SK-N-SH treated with all-trans-retinoic acid at 6 μM for 48 hours (cell line): ENCODE measurements at regions not wholly inside any gene's neighbourhood (a gene's known extent, or its start where the extent isn't known, plus 50 kb on each side); places are given as distances from the start of the nearest gene placed in this dataset.

Experiments used
- ATAC-seq: fragments of 200-7000 bp; cut with Tn5 transposase; 3 replicates; pipeline ENCODE4 v1.9.1; 2020; ENCODE audit warnings: mild to moderate bottlenecking, moderate library complexity
- CSDC2 ChIP-seq: fragments of 250-450 bp; sonication (Bioruptor Pico); IDR thresholded peaks from 2 replicates; pipeline ENCODE4 v1.5.0; 2020; ENCODE audit warnings: mild to moderate bottlenecking, moderate library complexity
- ESRRG ChIP-seq: fragments of 250-450 bp; sonication (Bioruptor Pico); IDR thresholded peaks from 2 replicates; pipeline ENCODE4 v1.6.1; 2021; ENCODE audit warnings: mild to moderate bottlenecking
- GLIS3 ChIP-seq: fragments of 250-450 bp; sonication (Bioruptor Pico); IDR thresholded peaks from 2 replicates; pipeline ENCODE4 v1.5.0; 2020; ENCODE audit warnings: mild to moderate bottlenecking, moderate library complexity
- ISL1 ChIP-seq: fragments of 250-450 bp; sonication (Bioruptor Pico); IDR thresholded peaks from 2 replicates; pipeline ENCODE4 v2.1.2; 2022; ENCODE audit warnings: mild to moderate bottlenecking, moderate library complexity
- OSR1 ChIP-seq: fragments of 250-450 bp; sonication (Bioruptor Pico); IDR thresholded peaks from 2 replicates; pipeline ENCODE4 v1.8.0; 2022; ENCODE audit warnings: moderate library complexity, mild to moderate bottlenecking, inconsistent platforms
- PPARA ChIP-seq: fragments of 250-450 bp; sonication (Bioruptor Pico); IDR thresholded peaks from 2 replicates; pipeline ENCODE4 v1.5.0; 2020; ENCODE audit warnings: mild to moderate bottlenecking, borderline replicate concordance
- RARB ChIP-seq: fragments of 250-450 bp; sonication (Bioruptor Pico); IDR thresholded peaks from 2 replicates; pipeline ENCODE4 v1.8.0; 2021; ENCODE audit warnings: mild to moderate bottlenecking, moderate library complexity
- SNAI2 ChIP-seq: fragments of 250-450 bp; sonication (Bioruptor Pico); IDR thresholded peaks from 2 replicates; pipeline ENCODE4 v1.5.0; 2020; ENCODE audit warnings: mild to moderate bottlenecking, moderate library complexity
- TCF4 ChIP-seq: fragments of 250-450 bp; sonication (Bioruptor Pico); IDR thresholded peaks from 2 replicates; pipeline ENCODE4 v1.8.0; 2021; ENCODE audit warnings: mild to moderate bottlenecking, moderate library complexity, borderline replicate concordance
- TOX ChIP-seq: fragments of 250-450 bp; sonication (Bioruptor Pico); IDR thresholded peaks from 2 replicates; pipeline ENCODE4 v1.8.0; 2021; ENCODE audit warnings: mild to moderate bottlenecking, moderate library complexity, borderline replicate concordance
- ZC3H10 ChIP-seq: fragments of 250-450 bp; sonication (Bioruptor Pico); IDR thresholded peaks from 2 replicates; pipeline ENCODE4 v1.5.1; 2021; ENCODE audit warnings: mild to moderate bottlenecking, moderate library complexity
- ZFP3 ChIP-seq: fragments of 250-450 bp; sonication (Bioruptor Pico); IDR thresholded peaks from 2 replicates; pipeline ENCODE4 v1.5.0; 2020; ENCODE audit warnings: mild to moderate bottlenecking, moderate library complexity
- ZFP30 ChIP-seq: fragments of 450-650 bp; formaldehyde crosslinking; IDR thresholded peaks from 2 replicates; pipeline ENCODE4 v1.5.0; 2022; ENCODE audit warnings: mild to moderate bottlenecking, moderate library complexity
- ZNF565 ChIP-seq: fragments of 450-650 bp; formaldehyde crosslinking; conservative IDR thresholded peaks from 2 replicates; pipeline ENCODE4 v1.5.0; 2020; ENCODE audit warnings: low read depth, mild to moderate bottlenecking, moderate library complexity
- ZNF70 ChIP-seq: fragments of 450-650 bp; formaldehyde crosslinking; IDR thresholded peaks from 2 replicates; pipeline ENCODE4 v1.5.0; 2020; ENCODE audit warnings: mild to moderate bottlenecking, moderate library complexity
- ZNF8 ChIP-seq: fragments of 450-650 bp; formaldehyde crosslinking; IDR thresholded peaks from 2 replicates; pipeline ENCODE4 v1.5.0; 2020; ENCODE audit warnings: mild to moderate bottlenecking, moderate library complexity
- TF ChIP-seq, protein P1 (sequence below): fragments of 250-450 bp; sonication (Bioruptor Pico); IDR thresholded peaks from 2 replicates; pipeline ENCODE4 v1.5.0; 2020; ENCODE audit warnings: mild to moderate bottlenecking, moderate library complexity
- TF ChIP-seq, protein P2 (sequence below): fragments of 250-450 bp; sonication (Bioruptor Pico); IDR thresholded peaks from 2 replicates; pipeline ENCODE4 v1.8.0; 2020; ENCODE audit warnings: mild to moderate bottlenecking, moderate library complexity, borderline replicate concordance
- TF ChIP-seq, protein P3 (sequence below): fragments of 250-450 bp; sonication (Bioruptor Pico); IDR thresholded peaks from 2 replicates; pipeline ENCODE4 v1.5.1; 2020; ENCODE audit warnings: low read depth, mild to moderate bottlenecking, moderate library complexity
- TF ChIP-seq, protein P4 (sequence below): fragments of 250-450 bp; sonication (Bioruptor Pico); IDR thresholded peaks from 2 replicates; pipeline ENCODE4 v1.8.0; 2021; ENCODE audit warnings: low read depth, mild to moderate bottlenecking, moderate library complexity, borderline replicate concordance
- TF ChIP-seq, protein P5 (sequence below): fragments of 250-450 bp; sonication (Bioruptor Pico); IDR thresholded peaks from 2 replicates; pipeline ENCODE4 v1.5.1; 2021; ENCODE audit warnings: mild to moderate bottlenecking, moderate library complexity

DNA sequence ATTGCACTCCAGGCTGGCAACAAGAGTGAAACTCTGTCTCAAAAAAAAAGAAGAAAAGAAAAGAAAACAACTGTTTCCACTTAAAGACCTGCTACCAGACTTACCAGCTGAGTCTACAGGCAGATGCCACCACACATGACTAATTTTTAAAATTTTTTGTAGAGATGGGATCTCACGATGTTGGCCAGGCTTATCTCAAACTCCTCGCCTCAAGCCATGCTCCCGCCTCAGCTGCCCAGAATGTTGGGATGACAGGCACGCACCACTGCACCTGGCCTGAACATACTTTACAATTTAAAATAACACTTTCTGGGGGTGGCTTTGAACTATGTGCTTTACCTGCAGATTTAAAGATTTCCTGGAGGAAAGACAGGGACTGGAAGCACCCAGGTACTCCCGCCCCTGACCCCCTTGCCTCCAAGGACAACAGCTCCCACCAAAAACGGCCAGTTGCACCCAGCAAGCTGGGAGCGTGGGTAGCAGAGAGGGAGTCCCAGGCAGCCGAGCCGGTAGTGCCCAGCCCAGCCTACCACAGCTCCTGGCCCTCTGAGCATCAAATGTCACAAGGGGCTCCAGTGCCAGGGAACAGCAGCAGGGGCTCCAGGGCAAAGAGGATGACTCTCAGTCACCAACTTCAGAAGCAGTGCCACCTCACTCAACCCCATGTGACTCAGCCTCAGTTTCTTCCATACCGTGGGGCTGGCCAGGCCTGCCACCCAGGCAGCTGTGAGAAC lies 262.9 kb downstream of the PARN start:
- ATAC-seq: no peak
- TF ChIP-seq ZNF565 (CRISPR knock-in tag) (no peak), ISL1 (CRISPR knock-in tag) (no peak), ESRRG (CRISPR knock-in tag) (no peak), OSR1 (CRISPR knock-in tag) (no peak), TOX (CRISPR knock-in tag) (no peak), GLIS3 (CRISPR knock-in tag) (no peak), ZNF70 (CRISPR knock-in tag) (no peak), RARB (CRISPR knock-in tag) (no peak), TCF4 (CRISPR knock-in tag) (no peak), PPARA (CRISPR knock-in tag) (no peak), CSDC2 (CRISPR knock-in tag) (no peak), SNAI2 (no peak), ZFP3 (CRISPR knock-in tag) (no peak), ZNF8 (CRISPR knock-in tag) (no peak), ZFP30 (CRISPR knock-in tag) (no peak)
- TF ChIP-seq, protein P1, sequence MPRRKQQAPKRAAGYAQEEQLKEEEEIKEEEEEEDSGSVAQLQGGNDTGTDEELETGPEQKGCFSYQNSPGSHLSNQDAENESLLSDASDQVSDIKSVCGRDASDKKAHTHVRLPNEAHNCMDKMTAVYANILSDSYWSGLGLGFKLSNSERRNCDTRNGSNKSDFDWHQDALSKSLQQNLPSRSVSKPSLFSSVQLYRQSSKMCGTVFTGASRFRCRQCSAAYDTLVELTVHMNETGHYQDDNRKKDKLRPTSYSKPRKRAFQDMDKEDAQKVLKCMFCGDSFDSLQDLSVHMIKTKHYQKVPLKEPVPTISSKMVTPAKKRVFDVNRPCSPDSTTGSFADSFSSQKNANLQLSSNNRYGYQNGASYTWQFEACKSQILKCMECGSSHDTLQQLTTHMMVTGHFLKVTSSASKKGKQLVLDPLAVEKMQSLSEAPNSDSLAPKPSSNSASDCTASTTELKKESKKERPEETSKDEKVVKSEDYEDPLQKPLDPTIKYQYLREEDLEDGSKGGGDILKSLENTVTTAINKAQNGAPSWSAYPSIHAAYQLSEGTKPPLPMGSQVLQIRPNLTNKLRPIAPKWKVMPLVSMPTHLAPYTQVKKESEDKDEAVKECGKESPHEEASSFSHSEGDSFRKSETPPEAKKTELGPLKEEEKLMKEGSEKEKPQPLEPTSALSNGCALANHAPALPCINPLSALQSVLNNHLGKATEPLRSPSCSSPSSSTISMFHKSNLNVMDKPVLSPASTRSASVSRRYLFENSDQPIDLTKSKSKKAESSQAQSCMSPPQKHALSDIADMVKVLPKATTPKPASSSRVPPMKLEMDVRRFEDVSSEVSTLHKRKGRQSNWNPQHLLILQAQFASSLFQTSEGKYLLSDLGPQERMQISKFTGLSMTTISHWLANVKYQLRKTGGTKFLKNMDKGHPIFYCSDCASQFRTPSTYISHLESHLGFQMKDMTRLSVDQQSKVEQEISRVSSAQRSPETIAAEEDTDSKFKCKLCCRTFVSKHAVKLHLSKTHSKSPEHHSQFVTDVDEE (CRISPR knock-in tag): no peak
- TF ChIP-seq, protein P2, sequence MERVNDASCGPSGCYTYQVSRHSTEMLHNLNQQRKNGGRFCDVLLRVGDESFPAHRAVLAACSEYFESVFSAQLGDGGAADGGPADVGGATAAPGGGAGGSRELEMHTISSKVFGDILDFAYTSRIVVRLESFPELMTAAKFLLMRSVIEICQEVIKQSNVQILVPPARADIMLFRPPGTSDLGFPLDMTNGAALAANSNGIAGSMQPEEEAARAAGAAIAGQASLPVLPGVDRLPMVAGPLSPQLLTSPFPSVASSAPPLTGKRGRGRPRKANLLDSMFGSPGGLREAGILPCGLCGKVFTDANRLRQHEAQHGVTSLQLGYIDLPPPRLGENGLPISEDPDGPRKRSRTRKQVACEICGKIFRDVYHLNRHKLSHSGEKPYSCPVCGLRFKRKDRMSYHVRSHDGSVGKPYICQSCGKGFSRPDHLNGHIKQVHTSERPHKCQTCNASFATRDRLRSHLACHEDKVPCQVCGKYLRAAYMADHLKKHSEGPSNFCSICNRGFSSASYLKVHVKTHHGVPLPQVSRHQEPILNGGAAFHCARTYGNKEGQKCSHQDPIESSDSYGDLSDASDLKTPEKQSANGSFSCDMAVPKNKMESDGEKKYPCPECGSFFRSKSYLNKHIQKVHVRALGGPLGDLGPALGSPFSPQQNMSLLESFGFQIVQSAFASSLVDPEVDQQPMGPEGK (CRISPR knock-in tag): no peak
- TF ChIP-seq, protein P3, sequence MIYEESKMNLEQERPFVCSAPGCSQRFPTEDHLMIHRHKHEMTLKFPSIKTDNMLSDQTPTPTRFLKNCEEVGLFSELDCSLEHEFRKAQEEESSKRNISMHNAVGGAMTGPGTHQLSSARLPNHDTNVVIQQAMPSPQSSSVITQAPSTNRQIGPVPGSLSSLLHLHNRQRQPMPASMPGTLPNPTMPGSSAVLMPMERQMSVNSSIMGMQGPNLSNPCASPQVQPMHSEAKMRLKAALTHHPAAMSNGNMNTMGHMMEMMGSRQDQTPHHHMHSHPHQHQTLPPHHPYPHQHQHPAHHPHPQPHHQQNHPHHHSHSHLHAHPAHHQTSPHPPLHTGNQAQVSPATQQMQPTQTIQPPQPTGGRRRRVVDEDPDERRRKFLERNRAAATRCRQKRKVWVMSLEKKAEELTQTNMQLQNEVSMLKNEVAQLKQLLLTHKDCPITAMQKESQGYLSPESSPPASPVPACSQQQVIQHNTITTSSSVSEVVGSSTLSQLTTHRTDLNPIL (CRISPR knock-in tag): no peak
- TF ChIP-seq, protein P4, sequence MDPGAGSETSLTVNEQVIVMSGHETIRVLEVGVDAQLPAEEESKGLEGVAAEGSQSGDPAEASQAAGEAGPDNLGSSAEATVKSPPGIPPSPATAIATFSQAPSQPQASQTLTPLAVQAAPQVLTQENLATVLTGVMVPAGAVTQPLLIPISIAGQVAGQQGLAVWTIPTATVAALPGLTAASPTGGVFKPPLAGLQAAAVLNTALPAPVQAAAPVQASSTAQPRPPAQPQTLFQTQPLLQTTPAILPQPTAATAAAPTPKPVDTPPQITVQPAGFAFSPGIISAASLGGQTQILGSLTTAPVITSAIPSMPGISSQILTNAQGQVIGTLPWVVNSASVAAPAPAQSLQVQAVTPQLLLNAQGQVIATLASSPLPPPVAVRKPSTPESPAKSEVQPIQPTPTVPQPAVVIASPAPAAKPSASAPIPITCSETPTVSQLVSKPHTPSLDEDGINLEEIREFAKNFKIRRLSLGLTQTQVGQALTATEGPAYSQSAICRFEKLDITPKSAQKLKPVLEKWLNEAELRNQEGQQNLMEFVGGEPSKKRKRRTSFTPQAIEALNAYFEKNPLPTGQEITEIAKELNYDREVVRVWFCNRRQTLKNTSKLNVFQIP (CRISPR knock-in tag): no peak
- TF ChIP-seq, protein P5, sequence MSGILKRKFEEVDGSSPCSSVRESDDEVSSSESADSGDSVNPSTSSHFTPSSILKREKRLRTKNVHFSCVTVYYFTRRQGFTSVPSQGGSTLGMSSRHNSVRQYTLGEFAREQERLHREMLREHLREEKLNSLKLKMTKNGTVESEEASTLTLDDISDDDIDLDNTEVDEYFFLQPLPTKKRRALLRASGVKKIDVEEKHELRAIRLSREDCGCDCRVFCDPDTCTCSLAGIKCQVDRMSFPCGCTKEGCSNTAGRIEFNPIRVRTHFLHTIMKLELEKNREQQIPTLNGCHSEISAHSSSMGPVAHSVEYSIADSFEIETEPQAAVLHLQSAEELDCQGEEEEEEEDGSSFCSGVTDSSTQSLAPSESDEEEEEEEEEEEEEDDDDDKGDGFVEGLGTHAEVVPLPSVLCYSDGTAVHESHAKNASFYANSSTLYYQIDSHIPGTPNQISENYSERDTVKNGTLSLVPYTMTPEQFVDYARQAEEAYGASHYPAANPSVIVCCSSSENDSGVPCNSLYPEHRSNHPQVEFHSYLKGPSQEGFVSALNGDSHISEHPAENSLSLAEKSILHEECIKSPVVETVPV (CRISPR knock-in tag): no peak

DNA sequence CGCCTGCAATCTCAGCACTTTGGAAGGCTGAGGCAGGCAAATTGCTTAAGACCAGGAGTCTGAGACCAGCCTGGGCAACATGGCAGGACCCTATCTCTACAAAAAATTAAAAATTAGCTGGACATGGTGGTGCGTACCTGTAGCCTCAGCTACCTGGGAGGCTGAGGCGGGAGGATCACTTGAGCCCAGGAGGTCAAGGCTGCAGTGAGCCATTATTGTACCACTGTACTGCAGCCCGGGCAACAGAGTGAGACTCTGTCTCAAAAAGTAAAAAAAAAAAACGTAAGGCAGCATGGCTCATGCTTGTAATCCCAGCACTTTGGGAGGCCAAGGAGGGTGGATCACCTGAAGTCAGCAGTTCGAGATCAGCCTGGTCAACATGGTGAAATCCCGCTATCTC lies 263.6 kb downstream of the PARN start:
- ATAC-seq: no peak
- TF ChIP-seq CSDC2 (CRISPR knock-in tag): no peak
- TF ChIP-seq GLIS3 (CRISPR knock-in tag): no peak
- TF ChIP-seq ZFP30 (CRISPR knock-in tag): no peak
- no peak for TF ChIP-seq RARB (CRISPR knock-in tag)
- no peak for TF ChIP-seq PPARA (CRISPR knock-in tag)
- no peak for TF ChIP-seq TCF4 (CRISPR knock-in tag)
- no peak for TF ChIP-seq ESRRG (CRISPR knock-in tag)
- TF ChIP-seq, protein P2 (CRISPR knock-in tag): no peak
- no peak for TF ChIP-seq OSR1 (CRISPR knock-in tag)
- TF ChIP-seq ZNF8 (CRISPR knock-in tag): no peak
- TF ChIP-seq SNAI2: no peak
- no peak for TF ChIP-seq TOX (CRISPR knock-in tag)
- TF ChIP-seq, protein P4 (CRISPR knock-in tag): no peak
- TF ChIP-seq ZFP3 (CRISPR knock-in tag): no peak
- TF ChIP-seq, protein P3 (CRISPR knock-in tag): no peak
- TF ChIP-seq ZC3H10: no peak
- TF ChIP-seq ZNF565 (CRISPR knock-in tag): no peak
- TF ChIP-seq, all 23 proteins: peak for 0
